Neural progenitor cell (in vitro differentiated cells): ENCODE measurements at regions not wholly inside any gene's neighbourhood (a gene's known extent, or its start where the extent isn't known, plus 50 kb on each side); places are given as distances from the start of the nearest gene placed in this dataset.

Experiments
- EZH2 ChIP-seq: fragments of 200-600 bp; sonication (generic); IDR thresholded peaks from 2 replicates; pipeline ENCODE4 v1.6.1; 2017; ENCODE audit warnings: antibody characterized with exemption, mild to moderate bottlenecking, moderate library complexity
- EZH2phosphoT487 ChIP-seq: fragments of 200-600 bp; sonication (generic); IDR thresholded peaks from 2 replicates; pipeline ENCODE4 v1.6.1; 2017; ENCODE audit warnings: antibody characterized with exemption
- TF ChIP-seq, protein P1 (sequence below): fragments of 200-600 bp; sonication (generic); IDR thresholded peaks from 2 replicates; pipeline ENCODE4 v1.5.1; 2017; ENCODE audit warnings: antibody characterized with exemption, mild to moderate bottlenecking

DNA sequence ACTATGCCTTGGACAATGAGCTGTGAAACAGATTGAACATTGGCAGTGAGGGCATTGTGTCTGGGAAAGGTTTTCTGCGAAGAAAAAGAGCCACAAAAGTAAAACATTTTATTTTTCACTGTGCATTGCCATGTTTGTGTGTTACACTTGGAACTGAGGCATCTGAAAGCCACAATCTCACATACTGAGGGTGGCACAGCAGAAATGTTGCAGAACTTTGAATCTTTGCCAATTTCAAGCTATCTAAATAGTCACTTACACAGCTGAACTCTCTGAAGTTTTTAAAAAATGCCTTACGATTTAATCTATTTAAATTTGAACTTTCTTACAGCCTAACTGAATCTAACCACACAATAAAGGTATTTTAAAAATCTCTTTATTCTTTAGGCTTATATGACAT lies 154.1 kb upstream of the GRM7 start:
- TF ChIP-seq, protein P1, sequence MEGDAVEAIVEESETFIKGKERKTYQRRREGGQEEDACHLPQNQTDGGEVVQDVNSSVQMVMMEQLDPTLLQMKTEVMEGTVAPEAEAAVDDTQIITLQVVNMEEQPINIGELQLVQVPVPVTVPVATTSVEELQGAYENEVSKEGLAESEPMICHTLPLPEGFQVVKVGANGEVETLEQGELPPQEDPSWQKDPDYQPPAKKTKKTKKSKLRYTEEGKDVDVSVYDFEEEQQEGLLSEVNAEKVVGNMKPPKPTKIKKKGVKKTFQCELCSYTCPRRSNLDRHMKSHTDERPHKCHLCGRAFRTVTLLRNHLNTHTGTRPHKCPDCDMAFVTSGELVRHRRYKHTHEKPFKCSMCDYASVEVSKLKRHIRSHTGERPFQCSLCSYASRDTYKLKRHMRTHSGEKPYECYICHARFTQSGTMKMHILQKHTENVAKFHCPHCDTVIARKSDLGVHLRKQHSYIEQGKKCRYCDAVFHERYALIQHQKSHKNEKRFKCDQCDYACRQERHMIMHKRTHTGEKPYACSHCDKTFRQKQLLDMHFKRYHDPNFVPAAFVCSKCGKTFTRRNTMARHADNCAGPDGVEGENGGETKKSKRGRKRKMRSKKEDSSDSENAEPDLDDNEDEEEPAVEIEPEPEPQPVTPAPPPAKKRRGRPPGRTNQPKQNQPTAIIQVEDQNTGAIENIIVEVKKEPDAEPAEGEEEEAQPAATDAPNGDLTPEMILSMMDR: no peak
- TF ChIP-seq EZH2 (no peak), EZH2phosphoT487 (no peak)
